HCT116 (cell line): ENCODE measurements at regions not wholly inside any gene's neighbourhood (a gene's known extent, or its start where the extent isn't known, plus 50 kb on each side); places are given as distances from the start of the nearest gene placed in this dataset.

Experiments used
- ATAC-seq: fragments of 200-7000 bp; cut with Tn5 transposase; 2 replicates; pipeline ENCODE4 v1.9.1; 2020; ENCODE audit warnings: mild to moderate bottlenecking, moderate library complexity
- BruUV-seq: library from RNA; stranded (reverse); fragments of 400-500 nt; replicated peaks from 2 replicates; lab custom pipeline; 2021; lab: Mats Ljungman, UMichigan
- CTCF ChIA-PET: fragments of 300-600 bp; sonication (Branson Sonifier 250); formaldehyde crosslinking; loops from one replicate; lab custom pipeline; 2021; ENCODE audit warnings: antibody characterized with exemption; lab: Charles Lee
- POLR2A ChIA-PET: fragments of 300-600, 350-600 bp; sonication (Branson Sonifier 250); formaldehyde crosslinking; loops from one replicate; lab custom pipeline; 2021; ENCODE audit warnings: antibody characterized with exemption; lab: Charles Lee
- RAD21 ChIA-PET, 2 experiments: fragments of 300-600 bp; sonication (Branson Sonifier 250); formaldehyde crosslinking; loops; one replicate each; lab custom pipeline; 2023; ENCODE audit warnings: low total read pairs in 2 of 2; ENCODE audit not compliant: uncharacterized antibody in 2 of 2, unreplicated experiment in 2 of 2, low non-redundant PET in 1 of 2; lab: Charles Lee
- DNase-seq: peaks from one replicate; pipeline ENCODE4 v3.0.0-alpha.2; 2010; ENCODE audit warnings: low read depth, low spot score
- H2AFZ ChIP-seq: fragments of 200-600 bp; shearing (Covaris generic), sonication (generic); 2 replicates; pipeline ENCODE4 v1.6.1; 2017; ENCODE audit warnings: low read depth, mixed run types, mixed read lengths, antibody characterized with exemption, low read length; ENCODE audit not compliant: poor library complexity, severe bottlenecking
- H3K27ac ChIP-seq: 2 replicates; pipeline ENCODE4 v1.5.1; 2012; ENCODE audit warnings: low read depth, low read length
- H3K27me3 ChIP-seq: fragments of 200-600 bp; sonication (generic); 2 replicates; pipeline ENCODE4 v1.6.1; 2016; ENCODE audit warnings: mixed run types, low read length, mixed read lengths; ENCODE audit not compliant: insufficient read depth
- H3K36me3 ChIP-seq, 2 experiments: fragments of 200-500 bp in 1 of 2; fragments of 200-600 bp in 1 of 2; sonication (Bioruptor generic) in 1 of 2; sonication (generic) in 1 of 2; 2 replicates each; pipeline versions ENCODE4 v1.5.1 to v1.6.1; 2014 to 2016; ENCODE audit warnings: low read length in 2 of 2, inconsistent platforms in 1 of 2, mixed read lengths in 1 of 2, mixed run types in 1 of 2; ENCODE audit not compliant: insufficient read depth in 2 of 2, control insufficient read depth in 1 of 2
- H3K4me1 ChIP-seq, 2 experiments: fragments of 200-600 bp in 1 of 2; sonication (generic) in 1 of 2; 2 replicates each; pipeline versions ENCODE4 v1.5.1 to v1.6.1; 2012 to 2017; ENCODE audit warnings: low read length in 2 of 2, inconsistent platforms in 1 of 2, mild to moderate bottlenecking in 1 of 2, mixed read lengths in 1 of 2, mixed run types in 1 of 2, moderate library complexity in 1 of 2; ENCODE audit not compliant: insufficient read depth in 2 of 2, control insufficient read depth in 1 of 2
- H3K4me2 ChIP-seq: fragments of 200-600 bp; sonication (generic); 2 replicates; pipeline ENCODE4 v1.6.1; 2017; ENCODE audit warnings: mixed run types, low read length, mixed read lengths
- H3K4me3 ChIP-seq, 2 experiments: fragments of 200-600 bp in 1 of 2; sonication (generic) in 1 of 2; replicated peaks in 1 of 2; 2 replicates each; pipeline ENCODE4 v1.5.1; 2011 to 2016; ENCODE audit warnings: low read length in 2 of 2, control low read depth in 1 of 2, low read depth in 1 of 2, mild to moderate bottlenecking in 1 of 2, mixed read lengths in 1 of 2, mixed run types in 1 of 2
- H3K79me2 ChIP-seq: fragments of 200-600 bp; sonication (generic); 2 replicates; pipeline ENCODE4 v1.6.1; 2017; ENCODE audit warnings: mild to moderate bottlenecking, mixed run types, low read length, moderate library complexity, mixed read lengths; ENCODE audit not compliant: insufficient read depth
- H3K9ac ChIP-seq: fragments of 200-600 bp; sonication (generic); 2 replicates; pipeline ENCODE4 v1.6.1; 2016; ENCODE audit warnings: low read length, mixed read lengths
- H3K9me2 ChIP-seq: fragments of 200-600 bp; sonication (generic), shearing (Covaris generic); 2 replicates; pipeline ENCODE4 v1.6.1; 2017; ENCODE audit warnings: mixed run types, mild to moderate bottlenecking, moderate library complexity; ENCODE audit not compliant: insufficient read depth
- H3K9me3 ChIP-seq, 2 experiments: fragments of 200-500 bp in 1 of 2; fragments of 200-600 bp in 1 of 2; sonication (Bioruptor generic) in 1 of 2; sonication (generic) in 1 of 2; 2 replicates each; pipeline ENCODE4 v1.6.1; 2014 to 2017; ENCODE audit warnings: low read length in 2 of 2, mixed read lengths in 2 of 2, inconsistent platforms in 1 of 2, low read depth in 1 of 2, mild to moderate bottlenecking in 1 of 2, mixed run types in 1 of 2, moderate library complexity in 1 of 2; ENCODE audit not compliant: control insufficient read depth in 1 of 2, insufficient read depth in 1 of 2
- H4K20me1 ChIP-seq: fragments of 200-600 bp; sonication (generic), shearing (Covaris generic); 2 replicates; pipeline ENCODE4 v1.6.1; 2017; ENCODE audit warnings: mixed run types, mild to moderate bottlenecking, moderate library complexity; ENCODE audit not compliant: insufficient read depth
- CBX3 ChIP-seq: IDR thresholded peaks from 2 replicates; pipeline ENCODE4 v1.6.1; 2012; ENCODE audit warnings: low read depth
- CEBPB ChIP-seq: IDR thresholded peaks from 2 replicates; pipeline ENCODE4 v1.6.1; 2012; ENCODE audit warnings: low read depth
- CTCF ChIP-seq, 3 experiments: fragments of 200-600 bp in 1 of 3; sonication (generic) in 1 of 3; IDR thresholded peaks in 2 of 3; conservative IDR thresholded peaks in 1 of 3; 2 replicates each; pipeline ENCODE4 v1.5.1; 2012 to 2017; ENCODE audit warnings: low read depth in 2 of 3, low read length in 2 of 3, antibody characterized with exemption in 1 of 3, borderline replicate concordance in 1 of 3, control low read depth in 1 of 3, mild to moderate bottlenecking in 1 of 3, mixed read lengths in 1 of 3, mixed run types in 1 of 3, moderate library complexity in 1 of 3; ENCODE audit not compliant: insufficient read depth in 1 of 3
- EGR1 ChIP-seq: IDR thresholded peaks from 2 replicates; pipeline ENCODE4 v1.6.1; 2012; ENCODE audit warnings: low read depth
- EZH2phosphoT487 ChIP-seq: fragments of 200-600 bp; IDR thresholded peaks from 2 replicates; pipeline ENCODE4 v1.6.1; 2018; ENCODE audit warnings: antibody characterized with exemption, borderline replicate concordance
- JUND ChIP-seq: IDR thresholded peaks from 2 replicates; pipeline ENCODE4 v1.6.1; 2012
- MAX ChIP-seq: IDR thresholded peaks from 2 replicates; pipeline ENCODE4 v1.6.1; 2012
- POLR2A ChIP-seq: IDR thresholded peaks from 2 replicates; pipeline ENCODE4 v1.7.0; 2011; ENCODE audit warnings: borderline replicate concordance; ENCODE audit not compliant: insufficient read depth, insufficient read length; ENCODE audit errors: extremely low read depth
- SIN3A ChIP-seq: IDR thresholded peaks from 2 replicates; pipeline ENCODE4 v1.6.1; 2012; ENCODE audit warnings: low read depth
- SP1 ChIP-seq: IDR thresholded peaks from 2 replicates; pipeline ENCODE4 v1.6.1; 2012; ENCODE audit warnings: low read depth
- SRF ChIP-seq: IDR thresholded peaks from 2 replicates; pipeline ENCODE4 v1.6.1; 2012; ENCODE audit warnings: low read depth
- TCF7L2 ChIP-seq: IDR thresholded peaks from 2 replicates; pipeline ENCODE4 v1.7.0; 2011; ENCODE audit warnings: borderline replicate concordance, inconsistent platforms; ENCODE audit not compliant: insufficient read depth, insufficient read length; ENCODE audit errors: extremely low read depth
- YY1 ChIP-seq: IDR thresholded peaks from 2 replicates; pipeline ENCODE4 v1.6.1; 2011; ENCODE audit warnings: low read length, low read depth, moderate library complexity, mild to moderate bottlenecking; ENCODE audit not compliant: insufficient replicate concordance; ENCODE audit errors: extremely low read depth
- ZFX ChIP-seq: fragments of 450-650 bp; IDR thresholded peaks from 2 replicates; pipeline ENCODE4 v1.6.1; 2017
- ZNF274 ChIP-seq: fragments of 200-500 bp; sonication (Bioruptor generic); IDR thresholded peaks from 2 replicates; pipeline ENCODE4 v1.6.1; 2014; ENCODE audit warnings: mild to moderate bottlenecking, low read depth, low read length, inconsistent platforms
- intact Hi-C: fragments of 100-400 bp; cut with micrococcal nuclease; formaldehyde crosslinking; loops from 2 replicates; pipeline ENCODE4 v1.10.0; 2022

- intact Hi-C loops, result no loop called here
- H3K27ac ChIP-seq, result no peak overlapping the region
- DNase-seq, result no peak
- ATAC-seq, result no peak
- H3K36me3 ChIP-seq, result no peaks in the 10 kb centered on the region
- H3K79me2 ChIP-seq, result no peaks in the 10 kb centered on the region
- no peak overlapping the region for H2AFZ ChIP-seq
- no peak for TF ChIP-seq SP1
- TF ChIP-seq EZH2phosphoT487, result no peak
- TF ChIP-seq CTCF (IDR thresholded peaks at IDR 0.05 in 2 of 3, conservative IDR thresholded peaks at IDR 0.05 in 1 of 3; ENCODE audit: borderline replicate concordance in 1 of 3, insufficient read depth in 1 of 3, low read depth in 2 of 3, low read length in 2 of 3), result no peak
- no peak for TF ChIP-seq TCF7L2
- TF ChIP-seq CBX3, result no peak
- TF ChIP-seq YY1, result no peak
- no peak overlapping the region for H3K9ac ChIP-seq
- no peak overlapping the region for H3K4me3 ChIP-seq
- POLR2A ChIA-PET, result no interaction called here
- H3K9me2 ChIP-seq, result no peaks in the 10 kb centered on the region
- no peaks in the 10 kb centered on the region for H3K9me3 ChIP-seq
- RAD21 ChIA-PET, result no interaction called here
- no peaks in the 10 kb centered on the region for H3K4me1 ChIP-seq
- BruUV-seq, result no TSS peak
- CTCF ChIA-PET, result no interaction called here
- H4K20me1 ChIP-seq, result no peaks in the 10 kb centered on the region
- peaks cover 24% of the 10 kb centered on the region for H3K27me3 ChIP-seq
- no peak overlapping the region for H3K4me2 ChIP-seq
Observed at GRCh38 chr2:199589306-199589705, 131.6 kb upstream of the SATB2 start.

- no peaks in the 10 kb centered on the region for H4K20me1 ChIP-seq
- ChIA-PET POLR2A (no interaction called here), CTCF (interaction anchor here (1.0 kb wide), 1 partner anchor 9 kb away, joined by 4 read pairs; no protein-coding TSS in a partner anchor), RAD21 (no interaction called here)
- no peak overlapping the region for H3K4me2 ChIP-seq
- no peak for DNase-seq
- H3K27ac ChIP-seq, result no peak overlapping the region
- H3K9me2 ChIP-seq, result no peaks in the 10 kb centered on the region
- ATAC-seq, result no peak
- no peak overlapping the region for H3K9ac ChIP-seq
- H3K79me2 ChIP-seq, result no peaks in the 10 kb centered on the region
- H3K9me3 ChIP-seq, result no peaks in the 10 kb centered on the region
- peaks cover 24% of the 10 kb centered on the region for H3K27me3 ChIP-seq
- H3K4me1 ChIP-seq, result no peaks in the 10 kb centered on the region
- H2AFZ ChIP-seq, result no peak overlapping the region
- intact Hi-C loops, result no loop called here
- no peak overlapping the region for H3K4me3 ChIP-seq
- no peaks in the 10 kb centered on the region for H3K36me3 ChIP-seq
- BruUV-seq, result no TSS peak
- no peak for TF ChIP-seq TCF7L2
- TF ChIP-seq ZFX, result no peak
- no peak for TF ChIP-seq SRF
- TF ChIP-seq EGR1, result no peak
- no peak for TF ChIP-seq CTCF (IDR thresholded peaks at IDR 0.05 in 2 of 3, conservative IDR thresholded peaks at IDR 0.05 in 1 of 3; ENCODE audit: borderline replicate concordance in 1 of 3, insufficient read depth in 1 of 3, low read depth in 2 of 3, low read length in 2 of 3)
- TF ChIP-seq JUND, result no peak
- no peak for TF ChIP-seq CEBPB
- no peak for TF ChIP-seq SIN3A
- TF ChIP-seq MAX, result no peak
- TF ChIP-seq POLR2A, result no peak
- TF ChIP-seq CBX3, result no peak
- no peak for TF ChIP-seq YY1
- TF ChIP-seq ZNF274, result no peak
Observed at GRCh38 chr2:199588054-199588453, 130.3 kb upstream of the SATB2 start.
